OCI-LY7 (cell line): ENCODE measurements at regions not wholly inside any gene's neighbourhood (a gene's known extent, or its start where the extent isn't known, plus 50 kb on each side); places are given as distances from the start of the nearest gene placed in this dataset.

Experiments used
- EZH2phosphoT487 ChIP-seq: fragments of 200-600 bp; sonication (generic); IDR thresholded peaks from 2 replicates; pipeline ENCODE4 v1.6.1; 2018; ENCODE audit warnings: low read depth, borderline replicate concordance, mild to moderate bottlenecking, mixed run types, antibody characterized with exemption, low read length, moderate library complexity, mixed read lengths
- TF ChIP-seq, protein P1 (sequence below): fragments of 200-600 bp; sonication (generic); conservative IDR thresholded peaks from 2 replicates; pipeline ENCODE4 v1.5.1; 2014; ENCODE audit warnings: mild to moderate bottlenecking, antibody characterized with exemption, low read length, moderate library complexity, mixed read lengths

- TF ChIP-seq EZH2phosphoT487: no peak
- TF ChIP-seq, protein P1, sequence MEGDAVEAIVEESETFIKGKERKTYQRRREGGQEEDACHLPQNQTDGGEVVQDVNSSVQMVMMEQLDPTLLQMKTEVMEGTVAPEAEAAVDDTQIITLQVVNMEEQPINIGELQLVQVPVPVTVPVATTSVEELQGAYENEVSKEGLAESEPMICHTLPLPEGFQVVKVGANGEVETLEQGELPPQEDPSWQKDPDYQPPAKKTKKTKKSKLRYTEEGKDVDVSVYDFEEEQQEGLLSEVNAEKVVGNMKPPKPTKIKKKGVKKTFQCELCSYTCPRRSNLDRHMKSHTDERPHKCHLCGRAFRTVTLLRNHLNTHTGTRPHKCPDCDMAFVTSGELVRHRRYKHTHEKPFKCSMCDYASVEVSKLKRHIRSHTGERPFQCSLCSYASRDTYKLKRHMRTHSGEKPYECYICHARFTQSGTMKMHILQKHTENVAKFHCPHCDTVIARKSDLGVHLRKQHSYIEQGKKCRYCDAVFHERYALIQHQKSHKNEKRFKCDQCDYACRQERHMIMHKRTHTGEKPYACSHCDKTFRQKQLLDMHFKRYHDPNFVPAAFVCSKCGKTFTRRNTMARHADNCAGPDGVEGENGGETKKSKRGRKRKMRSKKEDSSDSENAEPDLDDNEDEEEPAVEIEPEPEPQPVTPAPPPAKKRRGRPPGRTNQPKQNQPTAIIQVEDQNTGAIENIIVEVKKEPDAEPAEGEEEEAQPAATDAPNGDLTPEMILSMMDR: no peak
Measured at GRCh38 chr14:106792543-106792942, 1266.2 kb downstream of the TMEM121 start.
